Keratinocyte (primary cell): ENCODE measurements at regions not wholly inside any gene's neighbourhood (a gene's known extent, or its start where the extent isn't known, plus 50 kb on each side); places are given as distances from the start of the nearest gene placed in this dataset.

Experiments
- CTCF ChIP-seq, 3 experiments: IDR thresholded peaks in 1 of 3; conservative IDR thresholded peaks in 1 of 3; optimal IDR thresholded peaks in 1 of 3; 2 replicates in 2 of 3; 3 replicates in 1 of 3; pipeline versions ENCODE3 to v1.5.1; 2011; ENCODE audit warnings: low read length in 3 of 3, mild to moderate bottlenecking in 3 of 3, moderate library complexity in 2 of 3, control low read depth in 1 of 3, inconsistent platforms in 1 of 3; ENCODE audit not compliant: insufficient read depth in 2 of 3; ENCODE audit errors: extremely low read depth in 1 of 3
- EZH2 ChIP-seq: IDR thresholded peaks from one replicate; pipeline ENCODE4 v1.6.1; 2012; ENCODE audit warnings: inconsistent platforms, mild to moderate bottlenecking, low read length, moderate library complexity

- TF ChIP-seq CTCF (optimal IDR thresholded peaks at IDR 0.05 in 1 of 3, IDR thresholded peaks at IDR 0.05 in 1 of 3, conservative IDR thresholded peaks at IDR 0.05 in 1 of 3; ENCODE audit: extremely low read depth in 1 of 3, insufficient read depth in 2 of 3, low read length in 3 of 3), result no peak
- no peak for TF ChIP-seq EZH2
These were observed 69.7 kb upstream of the NEURL1B start for GRCh38 chr5:172571413-172571812.
